Ascending aorta (tissue), 2 donors: ENCODE measurements at regions not wholly inside any gene's neighbourhood (a gene's known extent, or its start where the extent isn't known, plus 50 kb on each side); places are given as distances from the start of the nearest gene placed in this dataset.

ENCODE experiments used
- DNase-seq, 2 donors: peaks; one replicate each; pipeline ENCODE4 v3.0.0-alpha.2; 2019; ENCODE audit warnings: low spot score in 2 of 2
- H3K27ac ChIP-seq, 2 donors: fragments of 200-600 bp; sonication (generic); one replicate each; pipeline ENCODE4 v1.5.1; 2016 to 2017; ENCODE audit warnings: mild to moderate bottlenecking in 1 of 2
- H3K27me3 ChIP-seq: fragments of 200-600 bp; sonication (generic); one replicate; pipeline ENCODE4 v1.5.1; 2017
- H3K36me3 ChIP-seq, 2 donors: fragments of 200-600 bp; sonication (generic); one replicate each; pipeline ENCODE4 v1.5.1; 2016
- H3K4me1 ChIP-seq, 2 donors: fragments of 200-600 bp; sonication (generic); one replicate each; pipeline ENCODE4 v1.5.1; 2016 to 2017; ENCODE audit warnings: mild to moderate bottlenecking in 1 of 2
- H3K4me3 ChIP-seq, 2 donors: fragments of 200-600 bp; sonication (generic); one replicate each; pipeline ENCODE4 v1.5.1; 2016 to 2017; ENCODE audit warnings: mild to moderate bottlenecking in 1 of 2
- H3K9me3 ChIP-seq, 2 donors: fragments of 200-600 bp; sonication (generic); one replicate each; pipeline ENCODE4 v1.5.1; 2016
- intact Hi-C: fragments of 100-400 bp; cut with DNase I; formaldehyde crosslinking; loops from one replicate; pipeline ENCODE4 v1.15.1; 2023
- TF ChIP-seq, protein P1 (sequence below), 3 experiments: fragments of 200-600 bp in 2 of 3; fragments of 450-650 bp in 1 of 3; sonication (generic) in 2 of 3; IDR thresholded peaks; one replicate each; pipeline ENCODE4 v1.5.1; 2016 to 2019; ENCODE audit warnings: antibody characterized with exemption in 3 of 3, mild to moderate bottlenecking in 1 of 3, moderate library complexity in 1 of 3

DNA sequence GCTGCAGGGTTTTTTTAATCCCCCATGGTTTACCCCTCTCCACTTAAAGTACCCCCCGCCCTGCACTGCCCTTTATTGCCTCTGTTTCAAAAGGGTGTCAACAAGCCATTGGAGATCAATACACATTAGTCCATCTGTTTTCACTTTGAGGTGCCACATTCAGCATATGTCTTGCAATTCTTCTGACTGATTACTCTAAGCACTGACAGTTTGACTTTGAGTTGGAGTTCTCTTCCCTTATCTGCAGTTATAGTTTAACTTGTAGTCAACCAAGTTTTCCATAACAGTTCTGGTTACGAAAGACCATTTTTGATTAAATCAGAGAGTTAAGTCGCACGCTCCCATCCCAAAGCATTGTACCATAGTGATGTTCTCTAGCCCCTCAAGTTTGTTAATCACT lies 260.8 kb upstream of the TBX3 start:
- H3K27ac ChIP-seq: no peak overlapping the region
- no peak for DNase-seq
- H3K36me3 ChIP-seq: no peaks in the 10 kb centered on the region
- H3K27me3 ChIP-seq: no peaks in the 10 kb centered on the region
- intact Hi-C loops: no loop called here
- TF ChIP-seq, protein P1, sequence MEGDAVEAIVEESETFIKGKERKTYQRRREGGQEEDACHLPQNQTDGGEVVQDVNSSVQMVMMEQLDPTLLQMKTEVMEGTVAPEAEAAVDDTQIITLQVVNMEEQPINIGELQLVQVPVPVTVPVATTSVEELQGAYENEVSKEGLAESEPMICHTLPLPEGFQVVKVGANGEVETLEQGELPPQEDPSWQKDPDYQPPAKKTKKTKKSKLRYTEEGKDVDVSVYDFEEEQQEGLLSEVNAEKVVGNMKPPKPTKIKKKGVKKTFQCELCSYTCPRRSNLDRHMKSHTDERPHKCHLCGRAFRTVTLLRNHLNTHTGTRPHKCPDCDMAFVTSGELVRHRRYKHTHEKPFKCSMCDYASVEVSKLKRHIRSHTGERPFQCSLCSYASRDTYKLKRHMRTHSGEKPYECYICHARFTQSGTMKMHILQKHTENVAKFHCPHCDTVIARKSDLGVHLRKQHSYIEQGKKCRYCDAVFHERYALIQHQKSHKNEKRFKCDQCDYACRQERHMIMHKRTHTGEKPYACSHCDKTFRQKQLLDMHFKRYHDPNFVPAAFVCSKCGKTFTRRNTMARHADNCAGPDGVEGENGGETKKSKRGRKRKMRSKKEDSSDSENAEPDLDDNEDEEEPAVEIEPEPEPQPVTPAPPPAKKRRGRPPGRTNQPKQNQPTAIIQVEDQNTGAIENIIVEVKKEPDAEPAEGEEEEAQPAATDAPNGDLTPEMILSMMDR (IDR thresholded peaks at IDR 0.05): no peak
- no peaks in the 10 kb centered on the region for H3K4me1 ChIP-seq
- no peaks in the 10 kb centered on the region for H3K9me3 ChIP-seq
- no peak overlapping the region for H3K4me3 ChIP-seq

DNA sequence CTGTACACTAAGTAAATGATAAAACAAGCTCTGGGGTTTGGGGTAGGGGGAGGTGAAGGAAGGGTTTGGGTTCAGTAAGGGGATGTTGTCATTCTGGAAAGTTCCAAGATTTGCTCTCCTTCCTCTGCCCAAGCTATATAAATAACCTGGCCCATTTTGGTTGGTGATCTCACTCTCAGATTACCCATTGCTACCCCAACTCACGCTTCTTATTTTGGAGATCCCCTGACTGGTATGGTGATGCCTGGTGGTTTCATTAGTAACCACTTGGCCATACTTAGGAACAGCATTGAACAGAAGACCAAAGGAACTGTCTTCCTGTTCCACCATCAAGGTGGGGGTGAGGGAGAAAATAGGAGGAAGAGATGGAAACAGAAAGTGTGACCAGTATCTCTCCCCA lies 259.6 kb upstream of the TBX3 start:
- Histone ChIP-seq H3K36me3 (no peaks in the 10 kb centered on the region), H3K27ac (no peak overlapping the region), H3K27me3 (no peaks in the 10 kb centered on the region), H3K4me1 (no peaks in the 10 kb centered on the region), H3K4me3 (no peak overlapping the region), H3K9me3 (no peaks in the 10 kb centered on the region)
- intact Hi-C loops: no loop called here
- TF ChIP-seq, protein P1 (IDR thresholded peaks at IDR 0.05): no peak
- no peak for DNase-seq

DNA sequence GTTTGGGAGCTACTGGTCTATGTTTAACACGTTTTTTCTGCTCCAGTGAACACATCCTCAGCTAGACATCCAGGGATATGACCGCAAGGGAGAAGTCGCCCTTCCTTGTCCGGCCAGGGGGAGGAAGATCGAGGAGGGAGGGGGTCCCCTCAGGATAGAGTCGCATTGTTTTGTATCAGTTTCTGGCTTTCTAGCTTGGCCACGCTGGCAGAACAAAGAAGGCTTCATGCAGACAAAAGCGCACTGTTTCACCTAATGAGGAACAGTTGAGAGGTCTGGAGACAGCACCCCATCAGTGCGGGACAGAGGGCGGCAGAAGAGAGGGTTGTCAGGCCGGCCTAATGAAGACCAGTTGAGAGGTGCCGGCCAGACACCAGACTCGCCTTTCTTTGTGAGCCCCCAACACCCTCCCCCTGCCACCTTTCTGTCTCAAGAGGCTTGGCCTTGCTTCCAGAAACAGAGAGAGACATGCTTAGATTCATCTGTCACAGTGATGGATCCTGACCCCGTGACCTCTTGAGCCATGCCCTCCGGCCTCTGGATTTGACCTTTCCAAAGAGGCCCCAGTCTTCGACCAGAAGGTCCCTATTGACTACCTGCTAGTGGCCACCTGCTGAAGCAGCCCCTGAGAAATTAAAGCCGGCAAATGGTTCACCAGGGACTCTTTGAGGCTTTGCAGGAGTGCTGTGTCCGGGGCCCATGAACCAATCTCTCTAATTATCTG lies 254.7 kb upstream of the TBX3 start:
- TF ChIP-seq, protein P1 (IDR thresholded peaks at IDR 0.05): no peak
- no peaks in the 10 kb centered on the region for H3K4me1 ChIP-seq
- H3K36me3 ChIP-seq: no peaks in the 10 kb centered on the region
- no peak overlapping the region for H3K27ac ChIP-seq
- no peaks in the 10 kb centered on the region for H3K27me3 ChIP-seq
- H3K9me3 ChIP-seq: no peaks in the 10 kb centered on the region
- no peak overlapping the region for H3K4me3 ChIP-seq
- no peak for DNase-seq
- intact Hi-C loops: no loop called here

DNA sequence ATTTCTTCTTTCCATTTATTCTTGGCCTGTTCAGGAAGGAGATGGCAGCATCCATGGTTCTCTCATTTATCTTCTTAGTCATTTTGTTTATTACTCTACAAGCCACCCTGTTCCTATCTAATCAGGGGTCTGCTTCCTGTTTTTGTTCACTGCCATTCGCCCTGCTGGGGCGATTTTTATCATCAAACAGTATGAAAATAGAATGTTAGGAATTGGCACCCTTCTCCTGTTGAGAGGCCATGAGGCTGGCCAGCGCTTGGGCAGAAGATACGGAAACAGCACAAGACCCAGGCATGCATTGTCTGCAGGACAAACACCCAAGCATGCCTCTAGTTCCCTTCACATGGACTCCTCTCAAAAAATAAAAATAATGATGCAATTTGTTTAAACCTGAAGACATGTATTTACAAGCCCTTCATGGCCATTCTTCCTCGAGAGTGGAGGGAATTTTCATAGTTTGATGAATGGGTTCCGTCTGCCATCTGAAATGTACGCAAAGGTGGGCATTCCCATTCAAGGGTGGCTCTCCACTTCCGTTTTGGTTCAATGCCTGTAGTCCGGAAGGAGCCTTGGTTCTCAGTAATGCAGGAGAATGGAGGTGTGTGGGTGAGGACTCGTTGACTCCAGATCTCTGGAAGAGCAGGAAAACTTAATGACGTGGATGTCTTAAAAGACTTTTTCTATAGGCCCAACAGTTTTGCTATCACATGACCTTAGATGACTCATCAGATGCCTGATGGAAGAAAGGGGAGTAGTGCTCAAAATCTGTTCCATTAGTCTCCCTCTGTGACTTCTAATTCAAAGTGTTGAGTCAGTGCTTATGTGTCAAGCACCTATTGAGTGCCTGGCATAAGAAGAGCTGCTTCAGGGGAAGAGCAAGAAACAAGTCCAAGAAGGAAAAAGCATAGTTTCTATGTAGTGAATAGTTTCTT lies 252.4 kb upstream of the TBX3 start:
- H3K4me3 ChIP-seq: no peak overlapping the region
- no peaks in the 10 kb centered on the region for H3K9me3 ChIP-seq

DNA sequence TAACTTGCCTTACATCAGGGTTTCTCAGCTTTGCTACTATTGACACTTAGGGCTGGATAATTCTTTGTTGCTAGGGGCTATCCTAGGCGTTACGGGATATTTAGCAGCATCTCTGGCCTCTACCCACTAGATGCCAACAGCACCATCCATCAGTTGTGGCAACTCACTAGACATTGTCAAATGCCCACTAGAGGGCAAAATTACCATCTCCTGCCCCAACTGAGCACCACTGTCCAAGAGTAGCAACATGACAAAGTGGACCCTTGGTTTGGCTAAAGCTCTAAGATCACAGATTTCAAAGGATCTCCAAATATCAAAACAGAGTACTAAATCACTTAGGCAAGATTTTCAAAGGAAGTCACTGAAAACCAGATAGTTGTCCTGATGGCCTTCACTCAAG lies 251.7 kb upstream of the TBX3 start:
- peaks cover 0 to 3% of the 10 kb centered on the region in 2 donors for H3K9me3 ChIP-seq
- no peaks in the 10 kb centered on the region for H3K4me1 ChIP-seq
- no peaks in the 10 kb centered on the region for H3K27me3 ChIP-seq
- H3K27ac ChIP-seq: no peak overlapping the region
- no peaks in the 10 kb centered on the region for H3K36me3 ChIP-seq
- intact Hi-C loops: no loop called here
- H3K4me3 ChIP-seq: no peak overlapping the region
- DNase-seq: no peak
- TF ChIP-seq, protein P1 (IDR thresholded peaks at IDR 0.05): no peak

More for the DNA sequence above, 252.4 kb upstream of the TBX3 start:
- Histone ChIP-seq H3K27me3 (no peaks in the 10 kb centered on the region), H3K27ac (no peak overlapping the region), H3K4me1 (no peaks in the 10 kb centered on the region), H3K36me3 (no peaks in the 10 kb centered on the region)
- no peak for DNase-seq
- TF ChIP-seq, protein P1 (IDR thresholded peaks at IDR 0.05): no peak
- intact Hi-C loops: no loop called here
